GM19395 (cell line): ENCODE measurements at regions not wholly inside any gene's neighbourhood (a gene's known extent, or its start where the extent isn't known, plus 50 kb on each side); places are given as distances from the start of the nearest gene placed in this dataset.

Experiments used
- ATAC-seq: cut with Tn5 transposase; IDR thresholded peaks from one replicate; pipeline ENCODE4 v1.9.1; 2021; ENCODE audit warnings: mild to moderate bottlenecking, moderate library complexity; ENCODE audit not compliant: unreplicated experiment

GRCh38 chr2:118699447-118700175 lies 147.8 kb downstream of the EN1 start:
- ATAC-seq, result no peak

GRCh38 chr2:118698564-118698963 lies 148.9 kb downstream of the EN1 start:
- no peak for ATAC-seq

- ATAC-seq, result no peak
These were observed 149.7 kb downstream of the EN1 start for GRCh38 chr2:118697781-118698180.

- ATAC-seq, result no peak
These were observed 150.5 kb downstream of the EN1 start for GRCh38 chr2:118696786-118697465.

GRCh38 chr2:118693287-118693822 lies 154.1 kb downstream of the EN1 start:
- no peak for ATAC-seq

GRCh38 chr2:118689874-118690273 lies 157.6 kb downstream of the EN1 start:
- no peak for ATAC-seq

- no peak for ATAC-seq
These were observed 158.0 kb downstream of the EN1 start for GRCh38 chr2:118689456-118689855.

GRCh38 chr2:118689033-118689432 lies 158.4 kb downstream of the EN1 start:
- no peak for ATAC-seq

- no peak for ATAC-seq
These were observed 159.8 kb downstream of the EN1 start for GRCh38 chr2:118687698-118688097.

- ATAC-seq, result no peak
These were observed 160.3 kb downstream of the EN1 start for GRCh38 chr2:118687192-118687591.

- no peak for ATAC-seq
These were observed 161.1 kb downstream of the EN1 start for GRCh38 chr2:118686346-118686745.

- no peak for ATAC-seq
These were observed 164.0 kb downstream of the EN1 start for GRCh38 chr2:118683460-118683859.

GRCh38 chr2:118678985-118679384 lies 168.5 kb downstream of the EN1 start:
- ATAC-seq, result no peak

- ATAC-seq, result no peak
These were observed 169.9 kb downstream of the EN1 start for GRCh38 chr2:118677546-118677945.

- ATAC-seq, result no peak
These were observed 171.9 kb downstream of the EN1 start for GRCh38 chr2:118675531-118675930.

GRCh38 chr2:118672571-118673158 lies 174.8 kb downstream of the EN1 start:
- no peak for ATAC-seq

- ATAC-seq, result no peak
These were observed 175.6 kb downstream of the EN1 start for GRCh38 chr2:118671701-118672454.

- ATAC-seq, result no peak
These were observed 176.6 kb downstream of the EN1 start for GRCh38 chr2:118670838-118671237.

- ATAC-seq, result no peak
These were observed 177.2 kb downstream of the EN1 start for GRCh38 chr2:118670276-118670675.

- no peak for ATAC-seq
These were observed 177.8 kb downstream of the EN1 start for GRCh38 chr2:118669654-118670053.
